ENCODE measurements at regions not wholly inside any gene's neighbourhood (a gene's known extent, or its start where the extent isn't known, plus 50 kb on each side); places are given as distances from the start of the nearest gene placed in this dataset.

GRCh38 chr2:5921081-5921642 lies 229.0 kb downstream of the SOX11 start:
- DNase-seq = peak; percentile 14

- peak; percentile 2 for DNase-seq
Measured at GRCh38 chr2:5923957-5924945, 232.1 kb downstream of the SOX11 start.

- no peak for DNase-seq
Measured at GRCh38 chr2:5925604-5926003, 233.4 kb downstream of the SOX11 start.

DNA sequence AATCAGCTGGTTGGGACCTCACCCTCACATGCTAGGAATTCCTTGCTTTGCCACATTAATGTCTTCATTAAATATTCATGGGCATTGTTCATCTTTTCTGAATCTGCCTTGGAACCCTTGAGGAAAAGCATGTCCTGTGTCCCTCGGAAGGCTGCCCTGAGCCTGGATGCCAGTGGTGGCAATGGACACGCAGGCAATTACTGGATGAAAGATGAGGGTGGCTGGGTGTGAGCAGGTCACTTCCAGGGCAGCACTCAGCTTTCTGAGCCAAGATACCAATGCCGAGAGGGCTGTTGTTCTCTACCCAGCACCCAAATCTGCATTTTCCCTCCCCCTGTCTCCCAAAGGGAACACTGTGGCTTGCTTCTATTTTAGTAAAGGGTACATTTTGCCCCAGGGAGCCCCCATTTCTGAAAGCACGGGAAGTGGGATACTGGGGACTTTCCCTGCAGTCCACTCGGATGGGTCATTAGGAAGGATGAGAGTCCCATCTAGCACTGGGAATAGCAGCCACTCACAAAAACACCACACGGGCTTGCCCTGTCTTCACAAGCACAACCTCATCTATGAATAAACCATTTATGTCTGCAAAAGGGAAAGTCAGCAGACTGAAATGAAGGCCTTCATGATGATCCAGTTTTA lies 234.8 kb downstream of the SOX11 start:
- DNase-seq = no peak

- DNase-seq = peak; percentile 78
Measured at GRCh38 chr2:5932556-5933469, 240.6 kb downstream of the SOX11 start.

DNA sequence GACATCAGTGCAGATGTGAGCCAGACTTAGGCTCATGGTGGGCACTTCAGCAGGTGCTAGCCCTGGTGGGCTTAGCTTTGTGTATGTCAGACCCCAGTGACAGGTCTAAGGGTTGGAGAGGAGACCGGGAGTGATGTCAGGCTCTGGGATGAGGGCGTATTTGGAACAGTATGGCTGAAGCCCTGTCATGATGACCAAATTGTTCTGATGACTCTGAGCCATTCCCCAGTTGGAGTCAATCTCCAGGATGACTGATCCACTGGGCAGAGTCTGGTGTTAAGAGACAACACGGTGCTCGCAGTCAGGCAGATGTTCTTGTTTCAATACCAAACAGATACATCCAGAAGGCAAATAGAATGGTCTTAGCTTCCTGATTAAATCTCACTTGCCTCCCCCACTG lies 241.5 kb downstream of the SOX11 start:
- DNase-seq = no peak

DNA sequence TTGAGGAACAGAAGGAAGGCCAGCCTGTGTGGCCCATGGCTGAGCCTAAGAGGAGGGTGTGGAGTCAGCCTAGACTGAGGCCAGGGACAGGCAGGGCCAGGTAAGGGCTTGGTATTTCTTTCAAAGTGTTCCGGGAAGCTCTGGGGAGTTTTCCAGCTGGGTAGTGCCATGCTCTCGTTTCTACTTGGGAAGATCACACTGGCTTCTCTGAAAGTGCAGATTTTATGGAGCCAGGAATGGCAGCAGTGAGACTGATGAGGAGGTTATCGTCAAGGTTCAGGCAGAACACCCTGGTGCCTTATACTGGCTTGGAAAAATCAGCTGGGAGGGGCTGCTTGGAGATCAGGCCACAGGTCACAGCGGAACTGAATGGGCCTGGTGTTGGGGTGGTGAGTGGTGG lies 245.1 kb downstream of the SOX11 start:
- DNase-seq = no peak

- no peak for DNase-seq
Measured at GRCh38 chr2:5937851-5938565, 245.8 kb downstream of the SOX11 start.

GRCh38 chr2:5938566-5938896 lies 246.3 kb downstream of the SOX11 start:
- DNase-seq = no peak

DNA sequence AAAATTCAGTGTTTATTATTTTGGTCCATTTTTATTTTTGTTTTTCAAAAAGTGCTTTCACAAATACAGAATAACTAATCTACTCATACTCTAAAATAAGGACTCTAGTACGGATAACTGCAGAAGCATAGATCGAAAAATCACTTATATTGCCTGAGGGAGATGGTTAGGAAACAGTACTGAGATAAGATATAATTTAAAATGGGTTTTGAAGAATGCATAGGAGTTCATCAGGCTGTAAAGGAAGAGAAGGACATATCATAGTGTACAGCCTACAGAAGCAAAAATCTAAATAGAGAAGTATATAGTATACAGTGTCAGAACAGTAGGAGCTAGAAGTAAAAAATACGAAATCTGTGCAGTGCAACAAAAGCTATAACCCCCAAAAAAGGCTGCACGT lies 247.4 kb downstream of the SOX11 start:
- DNase-seq = no peak

- no peak for DNase-seq
Measured at GRCh38 chr2:5940596-5941535, 248.7 kb downstream of the SOX11 start.

GRCh38 chr2:5942204-5942603 lies 250.0 kb downstream of the SOX11 start:
- no peak for DNase-seq

DNA sequence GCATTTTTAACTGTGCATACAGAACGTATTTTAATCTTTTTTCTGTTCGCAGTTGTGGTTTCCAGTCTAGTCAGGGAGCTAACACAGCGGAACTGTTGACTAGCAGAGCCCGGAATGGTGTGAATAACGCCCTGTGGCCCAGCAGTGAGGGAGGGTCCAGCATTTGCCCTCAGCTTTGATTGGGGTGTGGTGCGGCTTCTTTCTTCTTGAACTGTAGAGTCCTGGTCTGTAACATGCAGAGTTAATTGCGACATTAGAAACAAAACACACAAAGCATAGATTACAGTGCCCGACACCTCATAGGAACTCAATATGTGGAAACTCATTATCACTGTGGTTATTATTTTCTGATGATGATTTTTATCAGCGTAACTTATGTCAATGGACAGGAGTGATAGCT lies 253.6 kb downstream of the SOX11 start:
- DNase-seq = peak; percentile 43

- DNase-seq = no peak
Measured at GRCh38 chr2:5946225-5947115, 254.3 kb downstream of the SOX11 start.

DNA sequence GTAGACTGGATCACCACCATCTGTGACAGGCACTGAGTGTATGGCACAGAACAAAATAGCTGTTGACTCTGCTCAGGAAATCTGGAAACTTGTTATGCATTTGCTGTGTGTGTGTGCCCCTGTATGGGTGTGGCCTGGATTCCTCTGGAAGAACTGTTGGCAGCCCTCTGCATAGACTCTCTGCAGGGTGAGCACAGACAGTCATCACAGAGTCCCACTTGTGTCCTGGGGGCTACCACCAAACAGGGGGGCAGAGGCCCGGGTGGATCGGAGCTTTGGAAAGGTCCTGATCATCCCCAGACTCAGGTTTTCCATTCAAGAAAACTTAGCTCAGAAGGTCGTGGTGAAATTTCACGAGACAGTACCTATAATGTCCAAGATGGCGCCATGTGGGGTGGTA lies 258.6 kb downstream of the SOX11 start:
- DNase-seq = no peak

DNA sequence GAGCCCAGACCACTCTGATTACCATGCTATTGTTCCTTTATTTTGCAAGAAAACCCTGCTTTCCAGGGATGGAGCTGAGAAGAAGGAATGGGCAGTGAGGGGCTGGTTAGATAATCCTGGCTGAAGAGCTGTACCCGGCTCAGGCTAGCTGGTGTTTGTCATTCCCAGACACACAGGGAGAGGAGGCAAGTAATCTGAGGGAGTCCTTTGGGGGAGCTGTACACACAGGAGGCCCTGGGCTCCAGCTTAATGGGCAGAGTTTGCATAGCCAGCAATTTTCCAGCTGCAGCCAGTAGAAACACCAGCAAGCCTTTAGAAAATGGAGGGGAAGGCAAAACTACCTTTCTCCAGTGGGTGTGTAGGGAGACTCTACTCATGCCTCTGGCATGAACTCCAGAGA lies 259.3 kb downstream of the SOX11 start:
- no peak for DNase-seq

- DNase-seq = no peak
Measured at GRCh38 chr2:5953525-5953924, 261.3 kb downstream of the SOX11 start.

DNA sequence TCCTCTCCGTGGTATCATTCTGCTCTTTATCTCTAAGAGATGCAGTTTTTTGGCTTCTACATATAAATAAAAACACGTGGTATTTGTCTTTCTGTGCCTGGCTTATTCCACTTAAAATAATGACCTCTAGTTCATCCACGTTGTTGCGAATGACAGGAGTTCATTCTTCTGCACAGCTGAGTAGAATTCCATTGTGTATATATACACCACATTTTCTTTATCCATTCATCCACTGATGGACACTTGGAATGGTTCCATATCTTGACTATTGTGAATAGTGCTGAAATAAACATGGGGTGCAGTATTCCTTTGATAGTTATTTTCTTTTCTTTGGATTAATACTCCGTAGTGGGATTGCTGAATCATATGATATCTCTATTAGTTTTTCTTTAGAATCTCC lies 262.3 kb downstream of the SOX11 start:
- DNase-seq = no peak

- DNase-seq = no peak
Measured at GRCh38 chr2:5955921-5956320, 263.7 kb downstream of the SOX11 start.

Measured in NCI-H69 (cell line).